ENCODE measurements at regions not wholly inside any gene's neighbourhood (a gene's known extent, or its start where the extent isn't known, plus 50 kb on each side); places are given as distances from the start of the nearest gene placed in this dataset.

- no peak for TF ChIP-seq CTCF (IDR thresholded peaks at IDR 0.05; ENCODE audit: low read depth, low read length, missing control alignments)
- DNase-seq (ENCODE audit: low read depth) = peak; percentile 1
- in situ Hi-C loops (cut with HindIII; ENCODE audit: low sequenced_read_pairs) = no loop called here
- no peak overlapping the region for H3K4me3 ChIP-seq (ENCODE audit: low read depth, low read length)
Observed at GRCh38 chr5:164277720-164278119, 772.3 kb downstream of the MAT2B start.

GRCh38 chr5:164289526-164289925, 784.1 kb downstream of the MAT2B start:
- in situ Hi-C loops (cut with HindIII; ENCODE audit: low sequenced_read_pairs) = no loop called here

GRCh38 chr5:164296603-164297080, 791.2 kb downstream of the MAT2B start:
- no peak for DNase-seq (ENCODE audit: low read depth)
- H3K4me3 ChIP-seq (ENCODE audit: low read depth, low read length) = peak overlapping the region; percentile 38
- no peak for TF ChIP-seq CTCF (IDR thresholded peaks at IDR 0.05; ENCODE audit: low read depth, low read length, missing control alignments)
- in situ Hi-C loops (cut with HindIII; ENCODE audit: low sequenced_read_pairs) = no loop called here

More at GRCh38 chr5:164289526-164289925, 784.1 kb downstream of the MAT2B start:
- H3K4me3 ChIP-seq (ENCODE audit: low read depth, low read length) = no peak overlapping the region
- no peak for TF ChIP-seq CTCF (IDR thresholded peaks at IDR 0.05; ENCODE audit: low read depth, low read length, missing control alignments)
- no peak for DNase-seq (ENCODE audit: low read depth)

- no peak for TF ChIP-seq CTCF (IDR thresholded peaks at IDR 0.05; ENCODE audit: low read depth, low read length, missing control alignments)
- DNase-seq (ENCODE audit: low read depth) = no peak
- H3K4me3 ChIP-seq (ENCODE audit: low read depth, low read length) = no peak overlapping the region
- in situ Hi-C loops (cut with HindIII; ENCODE audit: low sequenced_read_pairs) = no loop called here
Observed at GRCh38 chr5:164298165-164298564, 792.7 kb downstream of the MAT2B start.

GRCh38 chr5:164300295-164300694, 794.9 kb downstream of the MAT2B start:
- no peak for TF ChIP-seq CTCF (IDR thresholded peaks at IDR 0.05; ENCODE audit: low read depth, low read length, missing control alignments)

GRCh38 chr5:164301136-164301535, 795.7 kb downstream of the MAT2B start:
- no peak for TF ChIP-seq CTCF (IDR thresholded peaks at IDR 0.05; ENCODE audit: low read depth, low read length, missing control alignments)
- DNase-seq (ENCODE audit: low read depth) = no peak
- in situ Hi-C loops (cut with HindIII; ENCODE audit: low sequenced_read_pairs) = no loop called here
- no peak overlapping the region for H3K4me3 ChIP-seq (ENCODE audit: low read depth, low read length)

More at GRCh38 chr5:164300295-164300694, 794.9 kb downstream of the MAT2B start:
- no peak overlapping the region for H3K4me3 ChIP-seq (ENCODE audit: low read depth, low read length)
- DNase-seq (ENCODE audit: low read depth) = no peak
- in situ Hi-C loops (cut with HindIII; ENCODE audit: low sequenced_read_pairs) = no loop called here

GRCh38 chr5:164301708-164302107, 796.3 kb downstream of the MAT2B start:
- no peak overlapping the region for H3K4me3 ChIP-seq (ENCODE audit: low read depth, low read length)
- in situ Hi-C loops (cut with HindIII; ENCODE audit: low sequenced_read_pairs) = no loop called here
- DNase-seq (ENCODE audit: low read depth) = no peak
- TF ChIP-seq CTCF (IDR thresholded peaks at IDR 0.05; ENCODE audit: low read depth, low read length, missing control alignments) = no peak

All from astrocyte of the cerebellum (primary cell).